MCF 10A (cell line): ENCODE measurements at regions not wholly inside any gene's neighbourhood (a gene's known extent, or its start where the extent isn't known, plus 50 kb on each side); places are given as distances from the start of the nearest gene placed in this dataset.

Source experiments
- BruUV-seq: library from RNA; stranded (reverse); fragments of 400-500 nt; replicated peaks from 2 replicates; lab custom pipeline; 2021; lab: Mats Ljungman, UMichigan
- CTCF ChIA-PET: fragments of 300-600 bp; sonication (Branson Sonifier 250); formaldehyde crosslinking; extraction: SDS; loops from one replicate; lab custom pipeline; 2021; ENCODE audit warnings: antibody characterized with exemption, inconsistent platforms; lab: Yijun Ruan, JAX
- POLR2A ChIA-PET: fragments of 300-600, 350-650 bp; sonication (Branson Sonifier 250); formaldehyde crosslinking; extraction: SDS; loops from one replicate; lab custom pipeline; 2020; ENCODE audit warnings: antibody characterized with exemption, inconsistent platforms; lab: Yijun Ruan, JAX
- DNase-seq: peaks from one replicate; pipeline ENCODE4 v3.0.0-alpha.2; 2018; ENCODE audit not compliant: unreplicated experiment
- H3K27ac Mint-ChIP-seq: one replicate; pipeline ENCODE4 v1.8.0; 2022; ENCODE audit warnings: mild to moderate bottlenecking, low read depth, mixed read lengths; ENCODE audit not compliant: unreplicated experiment
- H3K27me3 Mint-ChIP-seq: one replicate; pipeline ENCODE4 v1.8.0; 2022; ENCODE audit warnings: mixed read lengths; ENCODE audit not compliant: insufficient read depth, unreplicated experiment
- H3K36me3 Mint-ChIP-seq: one replicate; pipeline ENCODE4 v1.8.0; 2022; ENCODE audit warnings: mild to moderate bottlenecking, moderate library complexity, mixed read lengths; ENCODE audit not compliant: insufficient read depth, unreplicated experiment
- H3K4me1 Mint-ChIP-seq: one replicate; pipeline ENCODE4 v1.8.0; 2022; ENCODE audit warnings: mixed read lengths; ENCODE audit not compliant: insufficient read depth, unreplicated experiment
- H3K4me3 Mint-ChIP-seq: one replicate; pipeline ENCODE4 v1.8.0; 2022; ENCODE audit warnings: mild to moderate bottlenecking, moderate library complexity, mixed read lengths; ENCODE audit not compliant: unreplicated experiment
- H3K9me3 Mint-ChIP-seq: one replicate; pipeline ENCODE4 v1.8.0; 2022; ENCODE audit warnings: mixed read lengths; ENCODE audit not compliant: unreplicated experiment
- CTCF ChIP-seq: fragments of 200-600 bp; IDR thresholded peaks from one replicate; pipeline ENCODE4 v1.8.0; 2022; ENCODE audit warnings: antibody characterized with exemption, mild to moderate bottlenecking; ENCODE audit not compliant: unreplicated experiment
- intact Hi-C: fragments of 100-400 bp; cut with micrococcal nuclease; formaldehyde crosslinking; loops from 2 replicates; pipeline ENCODE4 v1.14.1; 2022

DNA sequence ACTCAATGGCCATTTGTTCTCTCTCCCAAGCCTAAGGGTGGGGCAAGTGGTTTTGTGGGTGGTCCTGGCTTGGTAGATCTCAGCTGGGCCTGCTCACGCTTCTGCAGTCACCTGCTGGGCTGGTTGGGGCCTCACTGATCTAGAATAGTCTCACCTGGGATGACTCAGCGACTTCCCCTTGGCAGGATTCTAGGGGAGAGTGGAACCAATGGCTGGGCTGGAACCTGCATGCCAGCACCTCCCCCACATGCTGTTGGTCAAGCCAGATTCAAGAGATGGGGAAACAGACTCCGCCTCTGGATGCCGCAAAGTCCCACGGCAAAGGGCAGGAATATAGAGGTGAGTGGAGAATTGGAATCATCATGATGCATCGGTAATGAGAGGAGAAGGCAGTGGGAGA, 292.9 kb upstream of the NPVF start:
- no peak for TF ChIP-seq CTCF
- no peaks in the 10 kb centered on the region for H3K9me3 Mint-ChIP-seq
- H3K4me1 Mint-ChIP-seq: no peaks in the 10 kb centered on the region
- intact Hi-C loops: no loop called here
- no peak overlapping the region for H3K4me3 Mint-ChIP-seq
- no peak overlapping the region for H3K27ac Mint-ChIP-seq
- ChIA-PET CTCF (no interaction called here), POLR2A (no interaction called here)
- BruUV-seq: no TSS peak
- peak; percentile 24 for DNase-seq
- peaks cover 51% of the 10 kb centered on the region for H3K27me3 Mint-ChIP-seq
- no peaks in the 10 kb centered on the region for H3K36me3 Mint-ChIP-seq

DNA sequence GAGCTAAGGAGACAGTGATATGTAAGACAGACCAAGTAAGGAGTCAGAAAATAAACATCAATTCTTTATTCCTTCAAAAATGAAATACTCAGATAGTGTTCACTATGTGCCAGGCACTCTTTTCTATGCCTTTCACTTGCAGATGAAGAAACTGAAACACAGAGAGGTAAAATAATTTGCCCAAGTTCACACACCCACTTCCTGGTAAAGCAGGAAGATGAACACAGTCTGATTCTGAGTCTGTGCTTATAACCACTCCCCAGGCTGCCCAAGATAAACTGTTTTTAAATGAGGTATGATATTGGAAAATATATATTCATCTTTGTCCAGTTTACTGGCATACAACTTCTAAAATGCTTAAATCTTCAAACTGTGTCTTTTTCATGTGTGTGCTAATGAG, 294.4 kb upstream of the NPVF start:
- H3K4me1 Mint-ChIP-seq: no peaks in the 10 kb centered on the region
- intact Hi-C loops: no loop called here
- POLR2A ChIA-PET: no interaction called here
- no peak overlapping the region for H3K27ac Mint-ChIP-seq
- CTCF ChIA-PET: no interaction called here
- H3K36me3 Mint-ChIP-seq: no peaks in the 10 kb centered on the region
- DNase-seq: no peak
- no peaks in the 10 kb centered on the region for H3K9me3 Mint-ChIP-seq
- BruUV-seq: no TSS peak
- no peak overlapping the region for H3K4me3 Mint-ChIP-seq
- no peak for TF ChIP-seq CTCF
- H3K27me3 Mint-ChIP-seq: peaks cover 65% of the 10 kb centered on the region

GRCh38 chr7:25527665-25528170, 299.4 kb upstream of the NPVF start:
- no peak for TF ChIP-seq CTCF
- ChIA-PET CTCF (interaction anchor here (0.6 to 1.1 kb wide), 4 partner anchors 38 to 228 kb away, joined by 3 read pairs; no protein-coding TSS in a partner anchor), POLR2A (interaction anchor here (0.6 to 1.2 kb wide), 2 partner anchors 19 to 81 kb away, joined by 3 read pairs; no protein-coding TSS in a partner anchor)
- intact Hi-C loops: no loop called here
- H3K27ac Mint-ChIP-seq: no peak overlapping the region
- no peak overlapping the region for H3K4me3 Mint-ChIP-seq
- H3K4me1 Mint-ChIP-seq: no peaks in the 10 kb centered on the region
- BruUV-seq: no TSS peak
- H3K36me3 Mint-ChIP-seq: no peaks in the 10 kb centered on the region
- no peaks in the 10 kb centered on the region for H3K9me3 Mint-ChIP-seq
- DNase-seq: no peak
- peaks cover 75% of the 10 kb centered on the region for H3K27me3 Mint-ChIP-seq

DNA sequence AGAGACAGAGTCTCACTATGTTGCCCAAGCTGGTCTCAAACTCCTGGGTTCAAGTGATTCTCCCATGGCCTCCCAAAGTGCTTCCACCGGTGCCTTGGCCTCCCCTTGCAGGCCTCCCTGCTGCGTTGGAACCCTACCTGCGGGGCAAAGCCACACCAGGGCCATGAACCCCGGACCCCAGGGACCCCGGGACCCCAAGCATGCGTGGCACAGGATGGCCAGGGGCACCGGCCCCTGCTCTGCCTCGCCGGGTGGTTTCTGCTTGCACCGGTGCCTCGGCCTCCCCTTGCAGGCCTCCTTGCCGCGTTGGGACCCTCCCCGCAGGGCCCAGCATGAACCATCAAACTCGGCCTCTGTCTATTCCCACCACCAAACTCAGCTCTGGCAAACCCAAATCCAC, 301.0 kb upstream of the NPVF start:
- ChIA-PET CTCF (no interaction called here), POLR2A (no interaction called here)
- no peak for TF ChIP-seq CTCF
- no peak overlapping the region for H3K4me3 Mint-ChIP-seq
- peaks cover 60% of the 10 kb centered on the region for H3K27me3 Mint-ChIP-seq
- no peak overlapping the region for H3K27ac Mint-ChIP-seq
- BruUV-seq: no TSS peak
- H3K36me3 Mint-ChIP-seq: no peaks in the 10 kb centered on the region
- no peaks in the 10 kb centered on the region for H3K4me1 Mint-ChIP-seq
- intact Hi-C loops: no loop called here
- no peak for DNase-seq
- H3K9me3 Mint-ChIP-seq: no peaks in the 10 kb centered on the region
